IPS DF 4.7 (cell line): ENCODE measurements at regions not wholly inside any gene's neighbourhood (a gene's known extent, or its start where the extent isn't known, plus 50 kb on each side); places are given as distances from the start of the nearest gene placed in this dataset.

Source experiments
- DNase-seq: peaks from one replicate; pipeline ENCODE4 v3.0.0-alpha.2; 2013; ENCODE audit warnings: low spot score; ENCODE audit errors: extremely low read depth

GRCh38 chr2:16507655-16508489 lies 157.8 kb downstream of the CYRIA start:
- DNase-seq = no peak

- DNase-seq = no peak
These were observed 159.3 kb downstream of the CYRIA start for GRCh38 chr2:16506366-16506765.

GRCh38 chr2:16496426-16497388 lies 168.9 kb downstream of the CYRIA start:
- DNase-seq = no peak

DNA sequence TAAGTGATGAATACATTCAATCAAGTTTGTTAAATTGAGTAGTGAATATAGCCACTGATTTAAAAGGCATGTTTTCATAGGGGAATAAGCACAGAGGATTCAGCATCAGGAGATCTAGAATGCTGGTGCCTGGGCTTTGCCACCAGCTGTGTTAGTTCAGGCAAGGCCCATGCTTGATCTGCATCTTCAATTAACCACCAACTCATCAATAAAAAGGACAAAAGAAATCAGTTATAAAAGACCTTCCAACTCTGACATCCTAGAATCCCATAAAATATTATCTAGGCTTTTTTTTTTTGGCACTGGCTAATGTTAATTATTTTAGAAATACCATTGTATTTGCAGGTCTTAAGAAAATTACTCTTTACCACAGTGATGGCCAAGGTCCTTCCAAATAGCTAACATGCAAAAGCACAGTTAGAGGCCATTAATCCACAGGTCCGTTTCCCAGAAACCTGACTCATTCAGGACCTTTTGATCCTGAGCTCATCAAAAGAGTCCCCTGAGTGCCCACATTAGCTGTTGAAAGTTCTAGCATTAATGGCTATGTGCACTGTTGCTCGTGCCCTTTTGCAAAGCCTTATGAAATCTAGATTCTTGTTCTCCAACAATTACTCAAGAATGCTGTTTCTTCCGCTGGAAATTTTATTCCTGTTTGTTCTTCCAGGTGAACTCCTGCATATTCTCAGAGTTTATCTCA lies 170.0 kb downstream of the CYRIA start:
- DNase-seq = no peak

DNA sequence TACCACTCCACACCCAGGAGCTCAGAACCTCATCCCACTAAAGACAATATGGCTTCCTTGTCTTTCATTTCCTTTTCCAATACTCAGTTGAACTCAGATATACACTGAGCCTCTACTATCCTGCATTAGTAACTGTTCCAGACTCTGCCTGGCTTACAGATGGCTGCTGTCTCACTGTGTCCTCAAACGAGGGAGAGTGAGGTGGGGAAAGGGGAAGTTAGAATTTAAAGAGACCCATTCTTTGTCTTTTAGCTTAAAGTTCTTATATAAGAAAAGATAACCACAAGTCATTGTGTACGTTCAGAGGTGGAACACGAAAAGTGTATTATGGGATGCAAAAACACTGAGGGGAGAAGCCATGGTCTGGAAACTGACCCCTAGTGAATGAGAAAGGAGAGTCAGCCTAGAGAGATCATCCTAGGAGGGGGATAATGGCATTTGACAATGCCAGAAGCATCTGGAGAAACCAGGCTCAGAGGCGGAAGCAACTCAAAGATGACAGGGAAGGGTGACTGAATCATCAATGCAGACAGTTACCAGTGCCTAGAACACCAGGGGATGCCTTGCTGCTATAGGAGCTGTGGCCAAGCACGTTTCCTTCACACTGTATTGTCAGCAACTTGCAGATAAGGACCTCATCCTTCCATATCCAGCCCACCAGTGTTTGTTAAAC lies 170.7 kb downstream of the CYRIA start:
- DNase-seq = no peak

DNA sequence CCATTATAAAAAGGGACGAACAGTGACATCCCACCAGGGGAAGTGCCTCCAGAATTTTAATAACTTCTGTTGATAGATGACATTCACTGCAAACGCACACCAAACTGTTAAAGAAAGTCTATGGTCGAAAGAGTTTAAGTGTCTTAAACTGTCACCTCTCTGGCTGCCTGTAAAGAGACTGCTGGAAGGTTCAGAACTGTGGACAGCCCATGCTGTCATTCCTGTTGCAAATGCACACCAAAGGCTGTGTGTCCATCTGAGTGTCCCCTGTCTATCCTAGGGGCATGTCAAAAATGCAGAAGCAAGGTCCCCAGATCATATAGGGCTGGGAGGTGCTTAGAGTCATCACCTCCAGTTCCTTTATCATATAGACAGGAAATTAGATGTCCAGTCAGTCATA lies 171.8 kb downstream of the CYRIA start:
- DNase-seq = no peak

DNA sequence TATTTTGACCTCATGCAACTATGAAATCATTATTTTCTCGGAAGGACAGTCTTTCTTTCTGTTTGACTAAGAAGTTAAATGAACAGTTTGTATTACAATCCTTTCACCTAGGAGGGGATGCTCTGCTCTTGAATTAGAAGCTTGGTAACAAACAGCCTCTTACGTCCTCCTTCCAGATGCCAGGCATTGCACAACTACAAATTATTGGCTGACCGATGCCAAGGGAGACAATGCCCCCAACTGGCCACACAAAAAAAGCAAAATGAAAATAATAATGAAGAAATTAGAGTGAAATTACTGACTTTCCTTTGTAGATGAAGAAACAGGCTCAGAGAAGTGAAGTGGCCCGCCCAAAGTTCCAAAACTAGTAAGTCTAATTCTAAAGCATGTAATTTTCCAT lies 177.9 kb downstream of the CYRIA start:
- DNase-seq = no peak

DNA sequence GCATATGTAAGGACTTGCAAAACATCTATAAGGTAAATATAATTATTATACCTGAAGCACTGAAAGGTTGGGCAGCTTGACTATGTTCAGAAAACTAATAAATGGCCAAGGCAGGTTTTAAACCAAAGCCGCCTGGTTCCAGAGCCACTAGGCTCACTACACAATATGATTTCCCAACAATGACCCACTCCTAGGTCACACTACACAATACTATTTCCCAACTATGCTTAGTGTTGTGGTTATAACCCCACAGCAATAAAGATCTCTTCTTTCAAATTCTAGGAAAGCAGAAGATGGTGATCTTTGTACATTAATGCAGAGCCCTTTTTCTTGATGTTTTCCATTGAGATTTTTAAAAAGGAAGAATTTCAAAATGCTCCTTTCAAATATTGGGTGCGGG lies 180.4 kb downstream of the CYRIA start:
- DNase-seq = no peak

DNA sequence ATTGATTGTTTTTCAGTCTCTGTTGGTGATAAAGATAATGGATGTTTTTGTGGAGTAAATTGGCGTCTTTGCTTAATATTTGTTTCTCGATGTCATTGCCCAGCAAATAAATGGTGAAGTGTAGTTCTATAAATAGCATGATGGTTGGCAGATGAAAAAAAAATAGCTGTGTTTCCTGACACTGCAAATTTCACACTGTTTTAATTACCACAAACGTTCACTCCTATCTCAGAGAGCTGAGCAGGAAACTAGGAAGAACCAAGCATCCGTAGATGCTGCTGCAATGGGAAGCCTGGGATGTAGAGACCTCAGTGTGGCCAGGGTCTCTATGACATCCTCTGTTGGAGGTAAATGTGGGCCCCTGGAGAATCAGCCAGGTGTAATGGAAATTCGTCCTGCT lies 183.2 kb downstream of the CYRIA start:
- DNase-seq = no peak

GRCh38 chr2:16481351-16481750 lies 184.3 kb downstream of the CYRIA start:
- no peak for DNase-seq

DNA sequence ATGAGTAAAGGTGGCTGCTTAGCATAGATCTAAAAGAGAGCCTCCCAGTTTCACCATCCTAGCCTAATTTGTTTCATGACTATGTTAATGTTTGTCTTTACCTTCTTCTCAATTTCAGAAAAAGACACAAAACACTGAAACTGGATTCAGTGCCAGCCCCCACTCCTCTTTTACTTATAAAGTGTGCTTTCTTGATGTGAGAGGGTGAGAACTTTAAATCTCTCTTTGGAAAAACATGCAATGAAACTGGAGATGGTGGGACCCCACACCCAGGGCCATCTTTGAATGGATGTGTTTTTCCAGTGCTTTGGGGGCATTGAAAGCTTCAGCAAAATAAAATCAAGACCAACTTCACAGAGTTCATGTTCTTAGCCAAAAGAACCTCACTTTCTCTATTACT lies 185.9 kb downstream of the CYRIA start:
- no peak for DNase-seq

- DNase-seq = no peak
These were observed 187.0 kb downstream of the CYRIA start for GRCh38 chr2:16478434-16479210.

- DNase-seq = no peak
These were observed 188.0 kb downstream of the CYRIA start for GRCh38 chr2:16477648-16478047.

GRCh38 chr2:16476866-16477265 lies 188.8 kb downstream of the CYRIA start:
- no peak for DNase-seq

DNA sequence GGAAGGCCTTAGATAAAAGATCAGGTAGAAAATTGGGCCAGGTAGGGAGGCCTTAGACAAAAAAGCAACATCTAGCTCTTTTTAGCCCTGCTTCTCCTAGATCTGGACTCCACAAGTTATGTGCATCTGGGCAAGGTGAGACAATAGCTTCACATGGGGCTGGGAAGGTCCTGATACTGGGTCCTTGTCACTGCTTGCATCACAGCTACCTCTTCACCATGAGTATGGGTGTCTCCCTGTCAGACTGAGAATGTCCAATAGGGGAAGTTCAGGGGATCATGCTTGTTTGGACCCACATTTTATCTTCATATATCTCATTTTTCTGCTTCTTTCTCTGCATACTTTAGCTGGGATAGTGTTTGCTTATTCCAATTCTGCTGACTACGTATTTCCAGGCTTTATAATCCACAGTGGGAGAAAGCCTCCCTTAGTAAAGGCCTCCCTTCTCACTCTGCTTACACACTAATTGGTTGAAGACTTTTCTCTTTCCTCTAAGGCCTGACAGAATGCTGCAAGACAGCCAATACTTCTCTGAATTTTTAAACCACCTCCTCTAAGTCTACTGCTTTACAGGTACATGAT lies 189.6 kb downstream of the CYRIA start:
- DNase-seq = no peak

- no peak for DNase-seq
These were observed 190.0 kb downstream of the CYRIA start for GRCh38 chr2:16475586-16475985.

GRCh38 chr2:16473575-16473974 lies 192.1 kb downstream of the CYRIA start:
- no peak for DNase-seq

DNA sequence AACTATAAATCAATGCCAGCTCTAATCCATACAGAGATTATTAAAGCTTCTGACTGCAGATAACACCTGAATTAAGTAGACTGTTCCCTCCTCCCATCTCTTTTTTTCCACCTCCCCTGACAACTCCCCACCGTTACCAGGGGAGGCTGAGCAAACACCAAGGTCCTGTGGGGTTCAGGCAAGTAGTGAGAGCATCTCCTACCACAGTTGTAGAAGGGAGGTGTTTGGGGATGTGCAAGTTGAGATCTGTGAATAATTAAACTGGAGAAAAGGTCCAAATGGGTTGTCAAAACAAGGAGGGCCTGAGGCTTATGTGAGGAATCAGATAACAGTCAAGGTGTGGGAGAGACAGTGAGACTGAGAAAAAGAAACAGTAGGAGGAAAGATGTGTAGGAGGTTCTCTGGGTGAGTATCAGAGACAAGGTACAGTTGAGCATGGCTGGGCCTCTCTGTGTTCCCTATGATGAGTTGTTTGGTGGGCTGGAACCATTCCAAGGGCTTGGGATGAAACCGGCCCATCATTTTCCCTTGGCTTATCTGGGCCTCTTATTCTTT lies 194.6 kb downstream of the CYRIA start:
- DNase-seq = no peak

DNA sequence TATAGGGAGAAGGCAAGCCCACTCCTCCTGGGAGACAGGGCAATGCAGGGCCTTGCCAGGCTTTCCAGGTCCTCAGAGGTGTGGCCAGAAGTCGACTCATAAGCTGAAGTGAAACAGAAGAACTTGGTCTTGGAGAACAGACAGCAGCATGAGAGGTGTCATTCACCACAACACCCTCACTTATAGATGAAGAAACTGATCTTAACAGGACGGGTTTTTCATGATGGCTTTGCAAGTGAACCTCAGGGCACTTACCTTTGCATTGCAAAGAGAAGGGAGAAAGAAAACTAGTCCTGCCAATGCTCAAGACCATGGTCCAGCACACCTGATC lies 198.8 kb downstream of the CYRIA start:
- DNase-seq = no peak
